Prostate gland (tissue), 2 donors: ENCODE measurements at regions not wholly inside any gene's neighbourhood (a gene's known extent, or its start where the extent isn't known, plus 50 kb on each side); places are given as distances from the start of the nearest gene placed in this dataset.

ENCODE experiments used
- CTCF ChIP-seq, 4 experiments: fragments of 200-600 bp in 2 of 4; fragments of 450-650 bp in 2 of 4; sonication (generic) in 2 of 4; IDR thresholded peaks; 1 replicate in 3 of 4; 2 replicates in 1 of 4; pipeline ENCODE4 v1.5.1; 2016 to 2019; ENCODE audit warnings: antibody characterized with exemption in 4 of 4, mild to moderate bottlenecking in 2 of 4, moderate library complexity in 2 of 4
- POLR2A ChIP-seq: fragments of 450-650 bp; IDR thresholded peaks from one replicate; pipeline ENCODE4 v1.6.1; 2016; ENCODE audit warnings: antibody characterized with exemption, mild to moderate bottlenecking

- TF ChIP-seq CTCF (IDR thresholded peaks at IDR 0.05) (no peak), POLR2A (no peak)
Measured at GRCh38 chr3:25883492-25883891, 93.6 kb downstream of the OXSM start.
